PC-9 (cell line): ENCODE measurements at regions not wholly inside any gene's neighbourhood (a gene's known extent, or its start where the extent isn't known, plus 50 kb on each side); places are given as distances from the start of the nearest gene placed in this dataset.
A peak's percentile ranks its signal among the peaks of the same experiment; 100 is the strongest.

Experiments used
- BruUV-seq: library from RNA; stranded (reverse); fragments of 400-500 nt; replicated peaks from 2 replicates; lab custom pipeline; 2021; lab: Mats Ljungman, UMichigan
- CTCF ChIA-PET: fragments of 300-600 bp; sonication (Branson Sonifier 250); formaldehyde crosslinking; loops from one replicate; lab custom pipeline; 2022; ENCODE audit warnings: antibody characterized with exemption; lab: Charles Lee
- POLR2A ChIA-PET: fragments of 300-600 bp; sonication (Branson Sonifier 250); formaldehyde crosslinking; loops from one replicate; lab custom pipeline; 2022; ENCODE audit warnings: antibody characterized with exemption; ENCODE audit not compliant: unreplicated experiment; lab: Charles Lee
- DNase-seq, 2 experiments: peaks; one replicate each; pipeline versions ENCODE4 v3.0.0 to v3.0.0-alpha.2; 2015 to 2022; ENCODE audit warnings: mixed read lengths in 1 of 2
- H2AFZ ChIP-seq: fragments of 200-600 bp; sonication (generic); 2 replicates; pipeline ENCODE4 v1.8.1; 2017; ENCODE audit warnings: antibody characterized with exemption
- H3F3A ChIP-seq: fragments of 200-600 bp; sonication (generic); 2 replicates; pipeline ENCODE4 v1.8.1; 2017; ENCODE audit warnings: antibody characterized with exemption, mild to moderate bottlenecking, low read depth; ENCODE audit not compliant: insufficient read depth
- H3K27ac ChIP-seq: fragments of 200-600 bp; sonication (generic); 2 replicates; pipeline ENCODE4 v1.6.1; 2016; ENCODE audit warnings: mixed run types
- H3K27me3 ChIP-seq: fragments of 200-600 bp; sonication (generic); 2 replicates; pipeline ENCODE4 v1.6.1; 2016; ENCODE audit warnings: low read depth, mixed run types; ENCODE audit not compliant: insufficient read depth
- H3K36me3 ChIP-seq: fragments of 200-600 bp; sonication (generic); 2 replicates; pipeline ENCODE4 v1.6.1; 2016; ENCODE audit warnings: low read depth, mixed run types
- H3K4me1 ChIP-seq: fragments of 200-600 bp; sonication (generic); replicated peaks from 2 replicates; pipeline ENCODE4 v1.6.1; 2016; ENCODE audit warnings: mixed run types; ENCODE audit not compliant: insufficient read depth
- H3K4me2 ChIP-seq: fragments of 200-600 bp; sonication (generic); 2 replicates; pipeline ENCODE4 v1.6.1; 2017; ENCODE audit warnings: mixed run types
- H3K4me3 ChIP-seq: fragments of 200-600 bp; sonication (generic); 2 replicates; pipeline ENCODE4 v1.6.1; 2016; ENCODE audit warnings: mixed run types
- H3K79me2 ChIP-seq: fragments of 200-600 bp; sonication (generic); 2 replicates; pipeline ENCODE4 v1.6.1; 2017; ENCODE audit warnings: low read depth, mixed run types
- H3K9me2 ChIP-seq: fragments of 200-600 bp; sonication (generic); 2 replicates; pipeline ENCODE4 v1.8.1; 2017; ENCODE audit warnings: mild to moderate bottlenecking; ENCODE audit not compliant: insufficient read depth
- H3K9me3 ChIP-seq: fragments of 200-600 bp; sonication (generic); 2 replicates; pipeline ENCODE4 v1.8.1; 2016; ENCODE audit warnings: low read depth; ENCODE audit not compliant: insufficient read depth
- H4K20me1 ChIP-seq: fragments of 200-600 bp; sonication (generic); 2 replicates; pipeline ENCODE4 v1.8.1; 2017; ENCODE audit not compliant: insufficient read depth
- EZH2 ChIP-seq: fragments of 200-600 bp; sonication (generic); IDR thresholded peaks from 2 replicates; pipeline ENCODE4 v1.8.0; 2017; ENCODE audit warnings: antibody characterized with exemption, low read depth
- intact Hi-C: fragments of 100-400 bp; cut with micrococcal nuclease; formaldehyde crosslinking; loops from one replicate; pipeline ENCODE4 v1.10.0; 2022; ENCODE audit not compliant: unreplicated experiment
- TF ChIP-seq, protein P1 (sequence below): fragments of 200-600 bp; sonication (generic); conservative IDR thresholded peaks from 2 replicates; pipeline ENCODE4 v1.6.1; 2017; ENCODE audit warnings: mixed run types, antibody characterized with exemption, mild to moderate bottlenecking, moderate library complexity

DNA sequence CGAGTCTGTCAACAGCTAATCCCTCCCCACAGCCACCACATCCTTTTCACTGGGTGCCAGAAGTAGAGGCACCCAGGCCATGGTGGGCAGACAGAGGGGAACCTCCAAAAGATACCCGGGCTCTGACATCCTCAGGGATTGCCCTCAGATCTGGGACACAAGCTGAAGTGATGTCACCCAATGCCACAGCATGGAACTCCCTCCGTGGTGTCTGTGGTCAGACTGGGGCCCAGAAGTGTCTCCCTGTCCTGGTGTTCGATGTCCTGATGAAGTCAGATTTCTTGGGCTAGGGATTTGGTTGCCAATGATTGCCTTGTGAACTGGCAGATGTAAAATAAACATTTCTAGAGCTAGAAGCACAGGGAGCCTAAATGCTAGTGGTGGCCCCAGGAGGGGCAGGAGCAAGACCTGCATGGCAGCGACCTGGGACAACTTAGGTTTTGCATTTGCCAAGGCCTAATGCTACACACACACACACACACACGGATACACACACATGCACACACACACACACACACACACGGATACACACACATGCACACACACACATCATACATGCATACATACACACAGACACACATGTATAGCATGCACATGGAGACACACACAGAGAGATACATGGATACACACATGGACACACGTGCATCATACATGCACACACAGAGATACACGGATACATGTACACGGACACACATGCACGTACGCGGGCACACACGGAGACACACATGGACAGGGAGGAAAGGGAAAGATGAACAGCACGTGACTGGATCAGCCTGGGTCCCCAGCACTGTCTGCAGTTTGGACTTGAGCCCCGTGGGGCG lies 221.0 kb downstream of the NFATC2 start:
- Histone ChIP-seq H3K36me3 (no peaks in the 10 kb centered on the region), H3K4me1 (no peaks in the 10 kb centered on the region), H3K4me3 (no peak overlapping the region), H3K27me3 (no peaks in the 10 kb centered on the region), H2AFZ (no peak overlapping the region), H3K4me2 (no peak overlapping the region), H3F3A (no peaks in the 10 kb centered on the region; the same call in 1 of the 2 replicates), H3K9me2 (no peaks in the 10 kb centered on the region), H3K9me3 (no peaks in the 10 kb centered on the region), H3K27ac (no peak overlapping the region), H4K20me1 (no peaks in the 10 kb centered on the region), H3K79me2 (no peaks in the 10 kb centered on the region)
- POLR2A ChIA-PET: interaction anchor here (0.6 kb wide), 1 partner anchor 173 kb away, joined by 8 read pairs; no protein-coding TSS in a partner anchor
- no peak for DNase-seq
- CTCF ChIA-PET: no interaction called here
- no TSS peak for BruUV-seq
- intact Hi-C loops: no loop called here
- TF ChIP-seq, protein P1, sequence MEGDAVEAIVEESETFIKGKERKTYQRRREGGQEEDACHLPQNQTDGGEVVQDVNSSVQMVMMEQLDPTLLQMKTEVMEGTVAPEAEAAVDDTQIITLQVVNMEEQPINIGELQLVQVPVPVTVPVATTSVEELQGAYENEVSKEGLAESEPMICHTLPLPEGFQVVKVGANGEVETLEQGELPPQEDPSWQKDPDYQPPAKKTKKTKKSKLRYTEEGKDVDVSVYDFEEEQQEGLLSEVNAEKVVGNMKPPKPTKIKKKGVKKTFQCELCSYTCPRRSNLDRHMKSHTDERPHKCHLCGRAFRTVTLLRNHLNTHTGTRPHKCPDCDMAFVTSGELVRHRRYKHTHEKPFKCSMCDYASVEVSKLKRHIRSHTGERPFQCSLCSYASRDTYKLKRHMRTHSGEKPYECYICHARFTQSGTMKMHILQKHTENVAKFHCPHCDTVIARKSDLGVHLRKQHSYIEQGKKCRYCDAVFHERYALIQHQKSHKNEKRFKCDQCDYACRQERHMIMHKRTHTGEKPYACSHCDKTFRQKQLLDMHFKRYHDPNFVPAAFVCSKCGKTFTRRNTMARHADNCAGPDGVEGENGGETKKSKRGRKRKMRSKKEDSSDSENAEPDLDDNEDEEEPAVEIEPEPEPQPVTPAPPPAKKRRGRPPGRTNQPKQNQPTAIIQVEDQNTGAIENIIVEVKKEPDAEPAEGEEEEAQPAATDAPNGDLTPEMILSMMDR: no peak
- no peak for TF ChIP-seq EZH2

DNA sequence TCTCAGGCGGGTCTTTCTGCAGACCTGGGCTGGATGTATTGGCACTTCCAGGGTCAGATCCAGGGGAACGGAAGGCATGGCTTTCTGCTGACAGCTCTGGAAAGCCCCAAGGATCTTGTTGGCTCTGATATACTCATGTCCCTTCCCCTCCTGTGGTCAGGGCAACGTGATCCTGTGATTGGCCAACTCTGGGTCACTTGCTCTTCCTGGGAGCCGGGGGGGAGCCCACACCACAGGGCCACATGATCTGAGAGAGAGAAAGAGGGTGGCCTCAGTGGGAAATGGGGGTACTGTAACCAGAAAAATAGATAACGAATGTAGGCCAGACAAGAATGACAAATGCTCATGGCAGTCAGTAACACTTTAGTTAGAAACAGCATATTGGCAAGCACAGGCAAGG lies 223.0 kb downstream of the NFATC2 start:
- no peaks in the 10 kb centered on the region for H3K9me3 ChIP-seq
- no peaks in the 10 kb centered on the region for H3K36me3 ChIP-seq
- ChIA-PET POLR2A (no interaction called here), CTCF (interaction anchor here (0.6 kb wide), 1 partner anchor 681 kb away, joined by 6 read pairs; no protein-coding TSS in a partner anchor)
- no peak for TF ChIP-seq EZH2
- TF ChIP-seq, protein P1: no peak
- no peaks in the 10 kb centered on the region for H4K20me1 ChIP-seq
- no TSS peak for BruUV-seq
- DNase-seq: no peak
- H3K9me2 ChIP-seq: no peaks in the 10 kb centered on the region
- no peak overlapping the region for H3K27ac ChIP-seq
- H3K79me2 ChIP-seq: no peaks in the 10 kb centered on the region
- H3K4me3 ChIP-seq: no peak overlapping the region
- H3F3A ChIP-seq: no peaks in the 10 kb centered on the region; the same call in 1 of the 2 replicates
- no peaks in the 10 kb centered on the region for H3K4me1 ChIP-seq
- no peak overlapping the region for H2AFZ ChIP-seq
- intact Hi-C loops: no loop called here
- H3K4me2 ChIP-seq: no peak overlapping the region
- H3K27me3 ChIP-seq: no peaks in the 10 kb centered on the region

DNA sequence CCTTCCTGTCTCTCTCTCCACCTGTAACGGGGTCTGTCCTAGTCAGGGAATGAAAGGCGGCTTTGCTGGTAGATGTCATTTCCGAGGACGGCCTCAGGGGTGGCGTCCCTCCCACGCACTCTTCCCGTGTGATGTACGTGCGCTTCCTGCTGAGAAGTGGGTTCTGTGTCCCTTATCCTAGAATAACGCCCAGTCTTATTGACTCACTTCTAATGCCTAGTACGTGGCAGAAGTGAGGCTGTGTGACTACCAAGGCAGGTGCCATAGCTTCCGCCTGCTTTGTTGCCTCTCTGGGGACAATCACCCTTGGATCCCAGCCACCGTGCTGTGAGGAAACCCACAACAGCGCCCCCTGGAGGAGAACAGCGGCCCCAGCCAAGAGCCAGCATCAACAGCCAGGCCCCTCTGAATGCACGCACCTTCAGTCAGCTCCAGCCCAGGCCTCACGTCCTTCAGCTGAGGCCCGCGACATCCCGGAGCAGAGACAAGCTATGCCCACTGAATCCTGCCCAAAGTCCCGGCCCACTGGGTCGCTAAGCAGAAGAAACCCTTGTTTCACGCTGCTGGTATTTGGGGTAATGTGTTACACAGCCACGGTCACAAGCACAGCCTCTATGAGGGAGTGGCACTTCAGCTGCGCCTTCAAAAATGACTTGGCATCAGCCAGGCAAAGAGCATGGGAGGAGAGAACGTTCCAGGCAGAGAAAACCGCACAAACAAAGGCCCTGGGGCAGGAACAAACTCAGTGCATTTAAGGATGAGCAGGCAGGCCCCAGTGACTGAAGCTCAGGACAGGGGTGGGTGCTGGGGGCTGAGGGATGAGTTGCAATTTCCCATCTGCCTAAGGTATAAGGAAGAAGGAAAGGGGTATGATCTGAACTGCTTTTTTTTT lies 224.2 kb downstream of the NFATC2 start:
- BruUV-seq: no TSS peak
- intact Hi-C loops: no loop called here
- Histone ChIP-seq H3K4me1 (no peaks in the 10 kb centered on the region), H3K79me2 (no peaks in the 10 kb centered on the region), H3K9me2 (no peaks in the 10 kb centered on the region), H3K9me3 (no peaks in the 10 kb centered on the region), H3F3A (no peaks in the 10 kb centered on the region; the same call in 1 of the 2 replicates), H3K27me3 (no peaks in the 10 kb centered on the region), H3K4me3 (no peak overlapping the region), H2AFZ (no peak overlapping the region), H3K4me2 (no peak overlapping the region), H3K36me3 (no peaks in the 10 kb centered on the region), H3K27ac (no peak overlapping the region), H4K20me1 (no peaks in the 10 kb centered on the region)
- CTCF ChIA-PET: interaction anchor here (0.6 to 1.2 kb wide), 2 partner anchors 17 to 331 kb away, joined by 3 read pairs; no protein-coding TSS in a partner anchor
- POLR2A ChIA-PET: no interaction called here
- TF ChIP-seq EZH2: no peak
- TF ChIP-seq, protein P1: peak; percentile 75
- peak in 1 of 2 experiments; percentile 22 for DNase-seq
